Bronchial epithelial cell (primary cell): ENCODE measurements at regions not wholly inside any gene's neighbourhood (a gene's known extent, or its start where the extent isn't known, plus 50 kb on each side); places are given as distances from the start of the nearest gene placed in this dataset.

Experiments used
- DNase-seq: peaks from one replicate; pipeline ENCODE4 v3.0.0-alpha.2; 2010; ENCODE audit warnings: low read depth
- FAIRE-seq: peaks from 2 replicates; lab custom pipeline; 2011; peaks lifted over from hg19 to GRCh38; lab: Jason Lieb, UNC
- H3K27me3 ChIP-seq: 2 replicates; pipeline ENCODE4 v1.5.1; 2011; ENCODE audit warnings: low read length; ENCODE audit not compliant: control insufficient read depth, insufficient read depth
- H3K36me3 ChIP-seq: 2 replicates; pipeline ENCODE4 v1.5.1; 2011; ENCODE audit warnings: low read length; ENCODE audit not compliant: control insufficient read depth, insufficient read depth
- H3K4me3 ChIP-seq: 2 replicates; pipeline ENCODE4 v1.5.1; 2011; ENCODE audit warnings: mild to moderate bottlenecking, low read depth, low read length, control low read depth
- CTCF ChIP-seq: IDR thresholded peaks from 2 replicates; pipeline ENCODE4 v1.5.1; 2011; ENCODE audit warnings: mild to moderate bottlenecking, moderate library complexity, low read length, control low read depth, inconsistent platforms; ENCODE audit not compliant: insufficient read depth, severe bottlenecking

GRCh38 chr4:19772581-19772980 lies 479.1 kb upstream of the SLIT2 start:
- H3K4me3 ChIP-seq, result no peak overlapping the region
- DNase-seq, result no peak
- no peak for TF ChIP-seq CTCF
- H3K36me3 ChIP-seq, result no peaks in the 10 kb centered on the region
- FAIRE-seq, result no peak
- no peaks in the 10 kb centered on the region for H3K27me3 ChIP-seq

- no peak for TF ChIP-seq CTCF
- DNase-seq (no peak), FAIRE-seq (no peak)
- Histone ChIP-seq H3K36me3 (no peaks in the 10 kb centered on the region), H3K27me3 (peaks cover 1% of the 10 kb centered on the region), H3K4me3 (no peak overlapping the region)
Measured at GRCh38 chr4:19756661-19757060, 495.0 kb upstream of the SLIT2 start.

- TF ChIP-seq CTCF, result no peak
- FAIRE-seq (no peak), DNase-seq (no peak)
- Histone ChIP-seq H3K4me3 (no peak overlapping the region), H3K27me3 (peaks cover 1% of the 10 kb centered on the region), H3K36me3 (no peaks in the 10 kb centered on the region)
Measured at GRCh38 chr4:19752599-19752998, 499.1 kb upstream of the SLIT2 start.

- DNase-seq (peak; percentile 45), FAIRE-seq (no peak)
- H3K4me3 ChIP-seq, result no peak overlapping the region
- H3K27me3 ChIP-seq, result no peaks in the 10 kb centered on the region
- TF ChIP-seq CTCF, result no peak
- no peaks in the 10 kb centered on the region for H3K36me3 ChIP-seq
Measured at GRCh38 chr4:19748519-19749479, 502.9 kb upstream of the SLIT2 start.

GRCh38 chr4:19746377-19746776 lies 505.3 kb upstream of the SLIT2 start:
- FAIRE-seq (peak; percentile 32), DNase-seq (no peak)
- Histone ChIP-seq H3K4me3 (no peak overlapping the region), H3K27me3 (no peaks in the 10 kb centered on the region), H3K36me3 (no peaks in the 10 kb centered on the region)
- TF ChIP-seq CTCF, result no peak

GRCh38 chr4:19743115-19743638 lies 508.5 kb upstream of the SLIT2 start:
- DNase-seq (no peak), FAIRE-seq (no peak)
- no peak for TF ChIP-seq CTCF

More at GRCh38 chr4:19743115-19743638, 508.5 kb upstream of the SLIT2 start:
- no peaks in the 10 kb centered on the region for H3K27me3 ChIP-seq
- H3K4me3 ChIP-seq, result no peak overlapping the region
- H3K36me3 ChIP-seq, result no peaks in the 10 kb centered on the region
